ENCODE measurements at regions not wholly inside any gene's neighbourhood (a gene's known extent, or its start where the extent isn't known, plus 50 kb on each side); places are given as distances from the start of the nearest gene placed in this dataset.

GRCh38 chr21:39018730-39019129 is 164.5 kb downstream of the PSMG1 start:
- TF ChIP-seq GATA2 (IDR thresholded peaks at IDR 0.05; ENCODE audit: low read depth, low read length) = no peak
- no peak for TF ChIP-seq GATA3 (IDR thresholded peaks at IDR 0.05; ENCODE audit: low read depth, low read length)

All from SH-SY5Y (cell line).